Astrocyte (in vitro differentiated cells and primary cell): ENCODE measurements at regions not wholly inside any gene's neighbourhood (a gene's known extent, or its start where the extent isn't known, plus 50 kb on each side); places are given as distances from the start of the nearest gene placed in this dataset.

Experiments
- DNase-seq: peaks from one replicate; pipeline ENCODE4 v3.0.0-alpha.2; 2010; ENCODE audit warnings: low read depth
- FAIRE-seq: peaks from 2 replicates; lab custom pipeline; 2011; peaks lifted over from hg19 to GRCh38; lab: Jason Lieb, UNC
- H2AFZ ChIP-seq: 2 replicates; pipeline ENCODE4 v1.6.0; 2012; ENCODE audit warnings: low read depth, low read length, inconsistent platforms
- H3K27ac ChIP-seq: 2 replicates; pipeline ENCODE4 v1.5.1; 2011; ENCODE audit warnings: low read depth, low read length, inconsistent platforms
- H3K27me3 ChIP-seq: 2 replicates; pipeline ENCODE4 v1.6.0; 2011; ENCODE audit warnings: low read length, inconsistent platforms; ENCODE audit not compliant: insufficient read depth
- H3K36me3 ChIP-seq: 2 replicates; pipeline ENCODE4 v1.5.1; 2011; ENCODE audit warnings: low read length, inconsistent platforms; ENCODE audit not compliant: insufficient read depth
- H3K4me1 ChIP-seq: 2 replicates; pipeline ENCODE4 v1.5.1; 2011; ENCODE audit warnings: low read length, inconsistent platforms; ENCODE audit not compliant: insufficient read depth
- H3K4me2 ChIP-seq: 2 replicates; pipeline ENCODE4 v1.6.0; 2012; ENCODE audit warnings: low read length, inconsistent platforms
- H3K4me3 ChIP-seq: 2 replicates; pipeline ENCODE4 v1.5.1; 2011; ENCODE audit warnings: low read depth, mild to moderate bottlenecking, low read length, inconsistent platforms; ENCODE audit not compliant: insufficient read depth
- H3K79me2 ChIP-seq: 2 replicates; pipeline ENCODE4 v1.6.0; 2012; ENCODE audit warnings: mild to moderate bottlenecking, low read length, inconsistent platforms; ENCODE audit not compliant: insufficient read depth
- H3K9ac ChIP-seq: 2 replicates; pipeline ENCODE4 v1.6.0; 2012; ENCODE audit warnings: mild to moderate bottlenecking, low read length, inconsistent platforms
- H3K9me3 ChIP-seq: 2 replicates; pipeline ENCODE4 v1.5.1; 2012; ENCODE audit warnings: low read depth, mild to moderate bottlenecking, low read length, inconsistent platforms; ENCODE audit not compliant: insufficient read depth
- H4K20me1 ChIP-seq: 2 replicates; pipeline ENCODE4 v1.6.0; 2012; ENCODE audit warnings: low read length, inconsistent platforms; ENCODE audit not compliant: insufficient read depth
- H3K27ac Mint-ChIP-seq: one replicate; pipeline ENCODE4 v1.8.0; 2021; ENCODE audit warnings: mild to moderate bottlenecking, mixed read lengths; ENCODE audit not compliant: unreplicated experiment
- H3K27me3 Mint-ChIP-seq: one replicate; pipeline ENCODE4 v1.8.0; 2021; ENCODE audit warnings: low read depth, mixed read lengths; ENCODE audit not compliant: unreplicated experiment
- H3K36me3 Mint-ChIP-seq: one replicate; pipeline ENCODE4 v1.8.0; 2021; ENCODE audit warnings: low read depth, mixed read lengths; ENCODE audit not compliant: unreplicated experiment
- H3K4me1 Mint-ChIP-seq: one replicate; pipeline ENCODE4 v1.8.0; 2021; ENCODE audit warnings: low read depth, mixed read lengths; ENCODE audit not compliant: unreplicated experiment
- H3K4me3 Mint-ChIP-seq: one replicate; pipeline ENCODE4 v1.8.0; 2021; ENCODE audit warnings: mild to moderate bottlenecking, moderate library complexity, mixed read lengths; ENCODE audit not compliant: unreplicated experiment
- H3K9me3 Mint-ChIP-seq: one replicate; pipeline ENCODE4 v1.8.0; 2021; ENCODE audit warnings: mild to moderate bottlenecking, mixed read lengths; ENCODE audit not compliant: unreplicated experiment
- EZH2 ChIP-seq: IDR thresholded peaks from 2 replicates; pipeline ENCODE4 v1.6.1; 2012; ENCODE audit warnings: mild to moderate bottlenecking, low read length, inconsistent platforms; ENCODE audit not compliant: insufficient read depth
- TF ChIP-seq, protein P1 (sequence below): IDR thresholded peaks from 2 replicates; pipeline ENCODE4 v1.5.1; 2011; ENCODE audit warnings: low read depth, mild to moderate bottlenecking, inconsistent platforms, low read length, moderate library complexity; ENCODE audit not compliant: insufficient read depth

DNA sequence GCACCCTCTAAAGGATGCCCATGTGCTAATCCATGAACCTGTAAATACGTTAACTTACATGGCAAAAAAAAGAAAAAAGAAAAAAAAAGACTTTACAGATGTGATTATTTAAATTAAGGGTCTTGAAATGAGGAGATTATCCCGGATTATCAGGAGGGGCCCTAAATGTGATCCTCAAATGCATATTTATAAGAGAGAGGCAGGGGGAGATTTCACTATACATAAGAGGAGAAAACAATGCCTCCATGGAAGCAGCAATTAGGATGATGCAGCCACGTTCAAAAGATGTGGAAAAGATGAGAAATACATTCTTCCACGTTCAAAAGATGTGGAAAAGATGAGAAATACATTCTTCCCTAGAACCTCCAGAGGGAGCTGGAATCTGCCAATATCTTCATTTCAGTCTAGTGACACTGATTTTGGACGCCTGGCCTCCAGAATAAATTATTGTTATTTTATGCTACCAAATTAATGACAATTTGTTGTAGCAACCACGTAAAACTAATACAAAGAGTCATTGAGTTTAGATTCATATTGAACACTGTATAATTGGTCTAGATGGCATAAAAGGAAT is 328.4 kb upstream of the GNAI1 start:
- FAIRE-seq (peak; percentile 23), DNase-seq (no peak)
- Mint-ChIP-seq H3K4me3 (no peak overlapping the region), H3K4me1 (no peaks in the 10 kb centered on the region), H3K36me3 (no peaks in the 10 kb centered on the region), H3K9me3 (peaks cover 2% of the 10 kb centered on the region), H3K27me3 (no peaks in the 10 kb centered on the region), H3K27ac (no peak overlapping the region)
- H2AFZ ChIP-seq: no peak overlapping the region
- H3K9ac ChIP-seq: no peak overlapping the region
- no peaks in the 10 kb centered on the region for H3K27me3 ChIP-seq
- H3K4me3 ChIP-seq: no peak overlapping the region
- no peaks in the 10 kb centered on the region for H3K4me1 ChIP-seq
- no peak overlapping the region for H3K27ac ChIP-seq
- TF ChIP-seq, protein P1, sequence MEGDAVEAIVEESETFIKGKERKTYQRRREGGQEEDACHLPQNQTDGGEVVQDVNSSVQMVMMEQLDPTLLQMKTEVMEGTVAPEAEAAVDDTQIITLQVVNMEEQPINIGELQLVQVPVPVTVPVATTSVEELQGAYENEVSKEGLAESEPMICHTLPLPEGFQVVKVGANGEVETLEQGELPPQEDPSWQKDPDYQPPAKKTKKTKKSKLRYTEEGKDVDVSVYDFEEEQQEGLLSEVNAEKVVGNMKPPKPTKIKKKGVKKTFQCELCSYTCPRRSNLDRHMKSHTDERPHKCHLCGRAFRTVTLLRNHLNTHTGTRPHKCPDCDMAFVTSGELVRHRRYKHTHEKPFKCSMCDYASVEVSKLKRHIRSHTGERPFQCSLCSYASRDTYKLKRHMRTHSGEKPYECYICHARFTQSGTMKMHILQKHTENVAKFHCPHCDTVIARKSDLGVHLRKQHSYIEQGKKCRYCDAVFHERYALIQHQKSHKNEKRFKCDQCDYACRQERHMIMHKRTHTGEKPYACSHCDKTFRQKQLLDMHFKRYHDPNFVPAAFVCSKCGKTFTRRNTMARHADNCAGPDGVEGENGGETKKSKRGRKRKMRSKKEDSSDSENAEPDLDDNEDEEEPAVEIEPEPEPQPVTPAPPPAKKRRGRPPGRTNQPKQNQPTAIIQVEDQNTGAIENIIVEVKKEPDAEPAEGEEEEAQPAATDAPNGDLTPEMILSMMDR: peak; percentile 46
- no peak for TF ChIP-seq EZH2
- H3K9me3 ChIP-seq: no peaks in the 10 kb centered on the region
- H3K4me2 ChIP-seq: no peak overlapping the region
- H4K20me1 ChIP-seq: no peaks in the 10 kb centered on the region
- no peaks in the 10 kb centered on the region for H3K79me2 ChIP-seq
- H3K36me3 ChIP-seq: no peaks in the 10 kb centered on the region

DNA sequence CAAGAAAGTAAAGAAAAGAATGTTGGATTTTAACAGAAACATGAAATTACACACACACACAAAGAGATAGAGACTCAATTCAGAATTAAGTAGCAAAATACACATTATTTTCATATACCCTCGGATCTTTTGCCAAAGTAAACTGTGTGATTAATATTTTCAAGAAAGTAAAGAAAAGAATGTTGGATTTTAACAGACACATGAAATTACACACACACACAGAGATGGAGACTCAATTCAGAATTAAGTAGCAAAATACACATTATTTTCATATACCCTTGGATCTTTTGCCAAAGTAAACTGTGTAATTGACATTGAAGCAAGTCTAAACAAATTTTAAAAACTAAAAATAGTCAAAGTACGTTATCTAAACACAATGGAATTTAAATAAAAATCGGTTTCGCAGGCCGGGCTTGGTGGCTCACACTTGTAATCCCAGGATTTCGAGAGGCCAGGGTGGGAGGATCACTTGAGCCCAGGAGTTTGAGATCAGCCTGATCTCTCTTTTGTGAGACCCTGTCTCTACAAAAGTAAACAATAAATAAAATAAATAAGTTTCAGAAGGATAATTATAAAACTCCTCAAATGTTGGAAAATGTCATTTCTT is 337.3 kb upstream of the MAGI2 start:
- DNase-seq: no peak

More for the DNA sequence above, 337.3 kb upstream of the MAGI2 start:
- TF ChIP-seq, protein P1: no peak
- no peaks in the 10 kb centered on the region for H3K27me3 Mint-ChIP-seq
- H3K36me3 Mint-ChIP-seq: no peaks in the 10 kb centered on the region
- H3K79me2 ChIP-seq: no peaks in the 10 kb centered on the region
- FAIRE-seq: no peak
- no peaks in the 10 kb centered on the region for H3K9me3 Mint-ChIP-seq
- H3K27ac Mint-ChIP-seq: no peak overlapping the region
- no peaks in the 10 kb centered on the region for H3K27me3 ChIP-seq
- H3K36me3 ChIP-seq: no peaks in the 10 kb centered on the region
- H4K20me1 ChIP-seq: no peaks in the 10 kb centered on the region
- no peak overlapping the region for H3K9ac ChIP-seq
- no peak overlapping the region for H3K4me3 ChIP-seq
- no peaks in the 10 kb centered on the region for H3K4me1 ChIP-seq
- H3K4me1 Mint-ChIP-seq: peaks cover 4% of the 10 kb centered on the region
- no peak overlapping the region for H3K4me2 ChIP-seq
- no peak overlapping the region for H2AFZ ChIP-seq
- H3K27ac ChIP-seq: no peak overlapping the region
- no peaks in the 10 kb centered on the region for H3K9me3 ChIP-seq
- no peak overlapping the region for H3K4me3 Mint-ChIP-seq
